Mucosa of descending colon (tissue), 3 donors: ENCODE measurements at regions not wholly inside any gene's neighbourhood (a gene's known extent, or its start where the extent isn't known, plus 50 kb on each side); places are given as distances from the start of the nearest gene placed in this dataset.
"Not testable (repeated sequence)": the region's sequence is repeated elsewhere in the genome, so short reads cannot be mapped to it uniquely, and the experiment has no call there.

Experiments
- ATAC-seq: fragments of 200-7000 bp; cut with Tn5 transposase; one replicate; pipeline ENCODE4 v1.9.1; 2020; ENCODE audit warnings: mild to moderate bottlenecking, moderate library complexity
- DNase-seq, 3 donors: peaks; one replicate each; pipeline ENCODE4 v3.0.0-alpha.2; 2020
- H3K36me3 ChIP-seq: fragments of 200-600 bp; one replicate; pipeline ENCODE4 v1.8.0; 2021; ENCODE audit warnings: low read depth, mild to moderate bottlenecking
- H3K4me1 ChIP-seq: fragments of 200-600 bp; one replicate; pipeline ENCODE4 v1.8.0; 2021; ENCODE audit warnings: low read depth, mild to moderate bottlenecking
- H3K4me3 ChIP-seq: fragments of 200-600 bp; one replicate; pipeline ENCODE4 v1.8.0; 2021; ENCODE audit warnings: mild to moderate bottlenecking
- H3K9me3 ChIP-seq: fragments of 200-600 bp; one replicate; pipeline ENCODE4 v1.8.0; 2021; ENCODE audit warnings: mild to moderate bottlenecking
- intact Hi-C, 2 donors: fragments of 100-400 bp; cut with DNase I in 1 of 2; cut with micrococcal nuclease in 1 of 2; formaldehyde crosslinking; loops; one replicate each; pipeline versions ENCODE4 v1.11.0 to v1.11.1; 2022; cut with DNase I, micrococcal nuclease
- TF ChIP-seq, protein P1 (sequence below): fragments of 200-600 bp; IDR thresholded peaks from one replicate; pipeline ENCODE4 v1.8.0; 2022; ENCODE audit warnings: antibody characterized with exemption, mild to moderate bottlenecking
- donor health status: DM: no; HTN: no; CAD: no; lungs with moderate emphysema.
- donor health status: DM: no; HTN: no; CAD: no.
- donor health status: DM: no; HTN: yes; CAD: no.

DNA sequence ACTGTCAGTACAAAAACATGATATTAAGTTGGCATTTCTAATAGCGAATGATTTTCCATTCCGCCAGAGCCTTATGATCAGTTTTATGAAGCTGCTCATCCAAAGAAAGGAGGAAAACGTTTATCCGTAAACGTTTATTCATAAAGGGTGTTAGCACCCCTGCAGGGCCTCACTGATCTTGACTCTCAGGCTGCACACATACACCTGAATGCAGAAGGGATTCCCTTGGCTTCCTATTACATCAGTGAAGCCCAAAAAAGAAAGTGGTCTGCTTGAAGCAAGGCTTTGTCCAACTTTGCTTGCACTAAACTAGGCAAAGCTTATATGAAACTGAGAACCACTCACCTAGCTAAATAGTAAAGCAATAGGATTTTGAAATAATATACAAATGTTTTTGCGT lies 659.5 kb upstream of the CADM2 start:
- TF ChIP-seq, protein P1, sequence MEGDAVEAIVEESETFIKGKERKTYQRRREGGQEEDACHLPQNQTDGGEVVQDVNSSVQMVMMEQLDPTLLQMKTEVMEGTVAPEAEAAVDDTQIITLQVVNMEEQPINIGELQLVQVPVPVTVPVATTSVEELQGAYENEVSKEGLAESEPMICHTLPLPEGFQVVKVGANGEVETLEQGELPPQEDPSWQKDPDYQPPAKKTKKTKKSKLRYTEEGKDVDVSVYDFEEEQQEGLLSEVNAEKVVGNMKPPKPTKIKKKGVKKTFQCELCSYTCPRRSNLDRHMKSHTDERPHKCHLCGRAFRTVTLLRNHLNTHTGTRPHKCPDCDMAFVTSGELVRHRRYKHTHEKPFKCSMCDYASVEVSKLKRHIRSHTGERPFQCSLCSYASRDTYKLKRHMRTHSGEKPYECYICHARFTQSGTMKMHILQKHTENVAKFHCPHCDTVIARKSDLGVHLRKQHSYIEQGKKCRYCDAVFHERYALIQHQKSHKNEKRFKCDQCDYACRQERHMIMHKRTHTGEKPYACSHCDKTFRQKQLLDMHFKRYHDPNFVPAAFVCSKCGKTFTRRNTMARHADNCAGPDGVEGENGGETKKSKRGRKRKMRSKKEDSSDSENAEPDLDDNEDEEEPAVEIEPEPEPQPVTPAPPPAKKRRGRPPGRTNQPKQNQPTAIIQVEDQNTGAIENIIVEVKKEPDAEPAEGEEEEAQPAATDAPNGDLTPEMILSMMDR, result no peak
- intact Hi-C loops, result no loop called here
- H3K9me3 ChIP-seq, result peaks cover 6% of the 10 kb centered on the region
- H3K36me3 ChIP-seq, result no peaks in the 10 kb centered on the region
- no peak for ATAC-seq
- DNase-seq, result no peak
- H3K4me3 ChIP-seq, result no peak overlapping the region
- no peaks in the 10 kb centered on the region for H3K4me1 ChIP-seq

DNA sequence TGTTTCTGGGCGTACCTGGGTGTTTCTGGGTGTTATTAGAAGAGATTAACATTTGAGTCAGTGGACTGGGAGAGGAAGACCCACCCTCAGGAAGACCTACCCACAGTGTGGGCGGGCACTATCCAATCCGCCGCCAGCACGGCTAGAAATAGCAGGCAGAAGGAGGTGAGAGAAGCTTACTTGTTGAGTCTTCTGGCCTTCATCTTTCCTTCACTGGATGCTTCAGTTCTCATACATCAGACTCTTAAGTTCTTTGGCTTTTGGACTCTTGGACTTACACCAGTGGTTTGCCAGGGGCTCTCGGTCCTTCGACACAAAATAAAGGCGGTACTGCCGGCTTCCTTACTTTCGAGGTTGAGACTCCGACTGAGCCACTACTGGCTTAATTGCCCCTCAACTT lies 654.6 kb upstream of the CADM2 start:
- DNase-seq, result no peak
- ATAC-seq, result no peak
- intact Hi-C loops, result no loop called here
- Histone ChIP-seq H3K4me3 (no peak overlapping the region), H3K9me3 (peaks cover 16% of the 10 kb centered on the region), H3K4me1 (no peaks in the 10 kb centered on the region), H3K36me3 (no peaks in the 10 kb centered on the region)
- TF ChIP-seq, protein P1, result no peak

DNA sequence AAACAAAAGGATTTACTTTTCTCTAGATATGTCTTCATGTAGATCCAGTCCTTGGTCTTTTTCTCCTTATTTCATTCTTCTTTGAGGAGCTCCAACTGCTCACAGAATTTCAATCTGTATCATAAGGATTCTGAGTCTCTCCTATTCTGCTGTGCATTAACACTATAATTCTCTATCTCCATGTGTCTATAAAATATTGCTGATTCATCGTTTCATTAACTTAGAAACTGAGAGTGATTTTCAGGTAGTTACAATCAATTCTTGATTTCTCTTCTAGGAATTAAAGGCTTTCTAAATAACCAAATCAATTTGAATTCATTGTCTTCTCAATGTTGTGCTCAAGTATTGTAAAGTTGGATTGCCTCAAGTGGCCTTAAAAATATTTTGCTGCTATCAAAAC lies 651.5 kb upstream of the CADM2 start:
- H3K4me1 ChIP-seq, result no peaks in the 10 kb centered on the region
- H3K4me3 ChIP-seq, result no peak overlapping the region
- TF ChIP-seq, protein P1, result no peak
- DNase-seq (no peak), ATAC-seq (no peak)
- no peaks in the 10 kb centered on the region for H3K36me3 ChIP-seq
- H3K9me3 ChIP-seq, result peaks cover 19% of the 10 kb centered on the region
- intact Hi-C loops, result no loop called here

DNA sequence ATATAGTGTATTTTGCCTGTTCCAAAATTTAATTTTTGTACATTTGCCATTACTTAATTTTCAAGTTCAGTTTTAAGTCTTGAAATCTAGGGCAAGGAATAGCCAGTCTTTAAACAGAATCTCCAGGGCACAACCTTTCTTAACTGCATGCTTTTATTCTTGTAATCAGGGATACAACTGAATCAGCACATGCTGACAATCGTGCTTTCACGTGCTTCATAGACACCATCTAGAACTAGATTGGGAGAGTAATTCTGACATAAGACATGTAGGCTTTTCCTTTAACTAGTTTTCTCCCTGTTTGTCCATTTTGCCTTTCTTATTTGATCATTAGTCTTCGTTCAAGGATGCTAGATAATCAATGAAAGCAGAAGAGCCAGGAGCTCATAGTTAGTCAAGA lies 650.4 kb upstream of the CADM2 start:
- ATAC-seq (no peak), DNase-seq (no peak)
- H3K4me3 ChIP-seq, result no peak overlapping the region
- H3K4me1 ChIP-seq, result no peaks in the 10 kb centered on the region
- intact Hi-C loops, result no loop called here
- H3K36me3 ChIP-seq, result no peaks in the 10 kb centered on the region
- TF ChIP-seq, protein P1, result no peak
- H3K9me3 ChIP-seq, result peaks cover 19% of the 10 kb centered on the region

DNA sequence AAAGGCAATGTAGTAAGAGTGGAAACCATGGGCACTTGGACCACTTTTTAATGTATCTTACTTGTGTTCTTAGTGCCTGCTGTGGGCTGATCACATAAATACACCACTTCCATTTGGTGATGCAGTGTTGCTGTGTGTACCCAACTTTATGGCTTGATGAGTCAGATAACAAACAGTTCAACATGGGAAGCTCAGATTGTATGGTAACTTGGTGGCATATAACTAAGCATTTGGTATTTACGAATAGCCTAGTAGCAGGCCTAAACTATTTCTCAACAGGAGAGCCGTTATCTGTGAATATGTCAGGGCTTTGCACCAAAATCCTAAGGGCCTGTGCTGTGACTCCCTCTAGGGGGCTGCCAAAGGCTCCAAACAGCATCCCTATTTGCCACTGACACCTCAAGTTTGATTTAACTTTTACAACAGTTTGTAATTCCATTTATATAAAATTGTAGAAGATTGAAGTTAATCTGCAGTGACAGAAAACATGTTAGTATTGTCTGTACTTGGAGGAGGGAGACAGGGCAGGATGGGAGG lies 640.4 kb upstream of the CADM2 start:
- DNase-seq (no peak), ATAC-seq (no peak)
- Histone ChIP-seq H3K36me3 (no peaks in the 10 kb centered on the region), H3K4me3 (no peak overlapping the region), H3K9me3 (peaks cover 20% of the 10 kb centered on the region), H3K4me1 (no peaks in the 10 kb centered on the region)
- intact Hi-C loops, result no loop called here
- TF ChIP-seq, protein P1, result no peak

DNA sequence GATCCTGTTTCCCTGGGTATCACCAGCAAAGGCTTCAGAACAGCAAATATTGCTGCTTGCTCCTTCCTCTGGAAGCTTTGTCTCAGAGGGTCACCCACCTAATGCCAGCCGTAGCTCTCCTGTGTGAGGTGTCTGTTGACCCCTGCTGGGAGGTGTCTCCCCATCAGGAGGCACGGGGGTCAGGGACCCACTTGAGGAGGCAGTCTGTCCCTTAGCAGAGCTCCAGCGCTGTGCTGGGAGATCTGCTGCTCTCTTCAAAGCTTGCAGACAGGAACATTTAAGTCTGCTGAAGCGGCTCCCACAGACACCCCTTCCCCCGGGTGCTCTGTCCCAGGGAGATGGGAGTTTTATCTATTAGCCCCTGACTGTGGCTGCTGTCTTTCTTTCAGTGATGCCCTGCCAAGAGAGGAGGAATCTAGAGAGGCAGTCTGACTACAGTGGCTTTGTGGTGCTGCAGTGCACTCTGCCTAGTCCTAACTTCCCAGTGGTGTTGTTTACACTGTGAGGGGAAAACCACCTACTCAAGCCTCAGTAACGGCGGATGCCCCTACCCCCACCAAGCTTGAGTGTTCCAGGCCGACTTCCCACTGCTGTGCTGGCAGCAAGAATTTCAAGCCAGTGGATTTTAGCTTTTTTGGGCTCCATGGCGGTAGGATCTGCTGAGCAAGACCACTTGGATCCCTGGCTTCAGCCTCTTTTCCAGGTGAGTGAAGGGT lies 593.1 kb upstream of the CADM2 start:
- H3K36me3 ChIP-seq, H3K4me3 ChIP-seq, DNase-seq, H3K4me1 ChIP-seq, ATAC-seq, intact Hi-C loops: not testable (repeated sequence)
- peaks cover 47% of the 10 kb centered on the region for H3K9me3 ChIP-seq
